Heart left ventricle (tissue), 16 donors: ENCODE measurements at regions not wholly inside any gene's neighbourhood (a gene's known extent, or its start where the extent isn't known, plus 50 kb on each side); places are given as distances from the start of the nearest gene placed in this dataset.

Source experiments
- ATAC-seq, 4 donors: fragments of 200-7000 bp; cut with Tn5 transposase; one replicate each; pipeline ENCODE4 v1.9.1; 2020 to 2022; ENCODE audit warnings: moderate library complexity in 4 of 4, mild to moderate bottlenecking in 3 of 4, moderate number of reproducible peaks in 1 of 4
- DNase-seq, 5 donors: peaks; one replicate each; pipeline ENCODE4 v3.0.0-alpha.2; 2020
- H3K27ac ChIP-seq, 12 donors: fragments of 200-600 bp; sonication (generic) in 4 of 12; one replicate each; pipeline versions ENCODE4 v1.5.0 to v1.8.0; 2016 to 2022; ENCODE audit warnings: mild to moderate bottlenecking in 2 of 12
- H3K27me3 ChIP-seq, 9 donors: fragments of 200-600 bp; sonication (generic) in 2 of 9; one replicate each; pipeline versions ENCODE4 v1.5.1 to v1.8.0; 2016 to 2022; ENCODE audit warnings: mild to moderate bottlenecking in 3 of 9
- H3K36me3 ChIP-seq, 9 donors: fragments of 200-600 bp; sonication (generic) in 2 of 9; one replicate each; pipeline versions ENCODE4 v1.5.0 to v1.8.0; 2018 to 2022; ENCODE audit warnings: mild to moderate bottlenecking in 2 of 9
- H3K4me1 ChIP-seq, 12 donors: fragments of 200-600 bp; sonication (generic) in 4 of 12; one replicate each; pipeline versions ENCODE4 v1.5.0 to v1.8.0; 2016 to 2022; ENCODE audit warnings: mild to moderate bottlenecking in 3 of 12
- H3K4me3 ChIP-seq, 12 donors: fragments of 200-600 bp; sonication (generic) in 4 of 12; one replicate each; pipeline versions ENCODE4 v1.5.0 to v1.8.0; 2017 to 2022; ENCODE audit warnings: mild to moderate bottlenecking in 9 of 12, moderate library complexity in 4 of 12
- H3K9me3 ChIP-seq, 12 donors: fragments of 200-600 bp; sonication (generic) in 4 of 12; one replicate each; pipeline versions ENCODE4 v1.5.0 to v1.8.0; 2016 to 2022; ENCODE audit warnings: mild to moderate bottlenecking in 1 of 12
- CTCF ChIP-seq, 12 donors: fragments of 200-600 bp; sonication (generic) in 4 of 12; IDR thresholded peaks; one replicate each; pipeline versions ENCODE4 v1.5.0 to v1.8.0; 2018 to 2022; ENCODE audit warnings: antibody characterized with exemption in 12 of 12, mild to moderate bottlenecking in 5 of 12
- POLR2A ChIP-seq, 2 donors: fragments of 450-650 bp; IDR thresholded peaks; one replicate each; pipeline ENCODE4 v1.6.1; 2017; ENCODE audit warnings: antibody characterized with exemption in 2 of 2, mild to moderate bottlenecking in 2 of 2, moderate library complexity in 2 of 2
- WGBS, 4 donors: extraction: QIAGEN DNeasy Blood & Tissue Kit in 2 of 4; methylation state at CpG; one replicate each; pipeline versions ENCODE4 v1.1.5 to v1.1.7; 2013 to 2018; 5-methylcytosine and 5-hydroxymethylcytosine counted together
- intact Hi-C, 10 donors: fragments of 100-400 bp; cut with DNase I; formaldehyde crosslinking; loops; one replicate each; pipeline versions ENCODE4 v1.11.1 to v1.14.2; 2022
- donor health status: ischemic (EF 13 %, LVEDD 7.1; RV severe dilation, severe dysfunction).
- donor health status: healthy with polysubstance abuse.
- donor health status: DM: no; HTN: yes; CAD: no.
- donor health status: DM: no; HTN: no; CAD: no.
- donor health status: ischemic (EF 25% LVEDD 6.9; RV normal size, moderate dysfunction).
- donor health status: ischemic (EF 25% LVEDD 5.7; RV mildly dilated, moderate dysfunction).
- donor health status: healthy.
- donor health status: DM: yes; HTN: yes; CAD: no.
- donor health status: ischemic (EF 35%, LVEDD 5.7; RV mildly dilated, moderate dysfunction).
- donor health status: nonischemic (EF 11% LVEDD 7.7; RV severe dilation, severe dysfunction).
- donor health status: DM: yes; HTN: yes; CAD: no.
- donor health status: PGD.
- donor health status: ischemic (EF 29% LVEDD 5.4; RV normal size, mild dysfunction).
- donor health status: nonischemic (EF 23%, LVEDD 6.1; RV moderate dilation, normal function).

GRCh38 chr1:2855206-2856065 lies 53.9 kb upstream of the TTC34 start:
- DNase-seq (peak in 2 of 5 donors; percentile 2 to 46), ATAC-seq (no peak)
- H3K27ac ChIP-seq, result no peak overlapping the region
- WGBS, 4 donors, result 68 to 75% (median 73%) methylated on average over 55 to 57 of the region's 57 CpGs
- intact Hi-C loops, result no loop called here
- H3K4me3 ChIP-seq, result no peak overlapping the region
- no peak for TF ChIP-seq CTCF (IDR thresholded peaks at IDR 0.05)
- no peak for TF ChIP-seq POLR2A (IDR thresholded peaks at IDR 0.05)
- no peaks in the 10 kb centered on the region for H3K4me1 ChIP-seq
- H3K9me3 ChIP-seq, result no peaks in the 10 kb centered on the region
- H3K27me3 ChIP-seq, result peaks cover 0 to 44% (median 9%) of the 10 kb centered on the region in 9 donors
- no peaks in the 10 kb centered on the region for H3K36me3 ChIP-seq

GRCh38 chr1:2856066-2856390 lies 54.5 kb upstream of the TTC34 start:
- Histone ChIP-seq H3K27ac (no peak overlapping the region), H3K27me3 (peaks cover 0 to 44% (median 9%) of the 10 kb centered on the region in 9 donors), H3K36me3 (no peaks in the 10 kb centered on the region), H3K4me1 (no peaks in the 10 kb centered on the region), H3K9me3 (no peaks in the 10 kb centered on the region), H3K4me3 (no peak overlapping the region)
- intact Hi-C loops, result no loop called here
- ATAC-seq (no peak), DNase-seq (peak in 2 of 5 donors; percentile 9 to 46)
- 65 to 76% (median 69%) methylated on average over 11 to 13 of the region's 13 CpGs for WGBS, 4 donors
- TF ChIP-seq POLR2A (IDR thresholded peaks at IDR 0.05) (no peak), CTCF (IDR thresholded peaks at IDR 0.05) (no peak)

- DNase-seq (peak in 2 of 5 donors; percentile 21 to 54), ATAC-seq (no peak)
- Histone ChIP-seq H3K4me1 (no peaks in the 10 kb centered on the region), H3K27ac (no peak overlapping the region), H3K9me3 (no peaks in the 10 kb centered on the region), H3K36me3 (no peaks in the 10 kb centered on the region), H3K27me3 (peaks cover 0 to 44% (median 9%) of the 10 kb centered on the region in 9 donors), H3K4me3 (no peak overlapping the region)
- TF ChIP-seq CTCF (IDR thresholded peaks at IDR 0.05) (no peak), POLR2A (IDR thresholded peaks at IDR 0.05) (no peak)
- intact Hi-C loops, result no loop called here
- WGBS, 4 donors, result 63 to 78% (median 68%) methylated on average over 14 to 23 of the region's 23 CpGs
These were observed 55.3 kb upstream of the TTC34 start for GRCh38 chr1:2856676-2857375.

GRCh38 chr1:2857521-2857920 lies 56.0 kb upstream of the TTC34 start:
- WGBS, 4 donors, result 88 to 90% (median 89%) methylated on average over 10 to 15 of the region's 15 CpGs
- Histone ChIP-seq H3K27ac (no peak overlapping the region), H3K36me3 (no peaks in the 10 kb centered on the region), H3K4me3 (no peak overlapping the region), H3K4me1 (no peaks in the 10 kb centered on the region), H3K9me3 (no peaks in the 10 kb centered on the region), H3K27me3 (peaks cover 0 to 50% (median 9%) of the 10 kb centered on the region in 9 donors)
- peak in 1 of 5 donors; percentile 42 for DNase-seq
- no peak for TF ChIP-seq CTCF (IDR thresholded peaks at IDR 0.05)
- no peak for TF ChIP-seq POLR2A (IDR thresholded peaks at IDR 0.05)
- no peak for ATAC-seq
- intact Hi-C loops, result no loop called here
